GM12892 (cell line): ENCODE measurements at regions not wholly inside any gene's neighbourhood (a gene's known extent, or its start where the extent isn't known, plus 50 kb on each side); places are given as distances from the start of the nearest gene placed in this dataset.

ENCODE experiments used
- POLR2A ChIP-seq: IDR thresholded peaks from 2 replicates; pipeline ENCODE4 v1.6.1; 2011; ENCODE audit warnings: low read depth, low read length, control low read depth
- POLR2AphosphoS5 ChIP-seq: IDR thresholded peaks from 2 replicates; pipeline ENCODE4 v1.6.1; 2011; ENCODE audit warnings: low read depth, low read length, control low read depth

DNA sequence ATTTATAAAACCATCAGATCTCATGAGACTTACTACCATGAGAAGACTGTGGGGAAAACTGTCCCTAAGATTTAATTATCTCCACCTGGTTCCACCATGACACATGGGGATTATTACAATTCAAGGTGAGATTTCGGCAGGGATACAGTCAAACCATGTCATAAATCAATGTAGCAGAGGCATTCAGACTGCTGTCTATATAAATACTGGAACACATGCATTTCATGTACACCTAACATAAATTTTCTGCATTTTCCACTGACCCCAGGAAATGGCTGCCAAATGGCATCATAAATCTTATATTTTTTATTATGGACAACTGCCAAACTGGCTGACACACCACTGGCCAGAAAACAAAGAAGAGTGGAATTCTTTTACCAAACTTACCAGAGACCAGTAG lies 755.1 kb upstream of the EPHA6 start:
- no peak for TF ChIP-seq POLR2AphosphoS5
- TF ChIP-seq POLR2A = no peak
